Osteocyte (in vitro differentiated cells): ENCODE measurements at regions not wholly inside any gene's neighbourhood (a gene's known extent, or its start where the extent isn't known, plus 50 kb on each side); places are given as distances from the start of the nearest gene placed in this dataset.
"Not testable (repeated sequence)": the region's sequence is repeated elsewhere in the genome, so short reads cannot be mapped to it uniquely, and the experiment has no call there.

Source experiments
- DNase-seq: peaks from one replicate; pipeline ENCODE4 v3.0.0; 2021; ENCODE audit warnings: mixed read lengths; ENCODE audit not compliant: unreplicated experiment; ENCODE audit errors: extremely low spot score
- H3K27ac Mint-ChIP-seq: one replicate; pipeline ENCODE4 v1.8.0; 2021; ENCODE audit warnings: mild to moderate bottlenecking, mixed read lengths; ENCODE audit not compliant: unreplicated experiment
- H3K27me3 Mint-ChIP-seq: one replicate; pipeline ENCODE4 v1.8.0; 2021; ENCODE audit warnings: mixed read lengths; ENCODE audit not compliant: unreplicated experiment
- H3K36me3 Mint-ChIP-seq: one replicate; pipeline ENCODE4 v1.8.0; 2021; ENCODE audit warnings: mixed read lengths; ENCODE audit not compliant: unreplicated experiment
- H3K4me1 Mint-ChIP-seq: one replicate; pipeline ENCODE4 v1.8.0; 2021; ENCODE audit warnings: mixed read lengths; ENCODE audit not compliant: unreplicated experiment
- H3K4me3 Mint-ChIP-seq: one replicate; pipeline ENCODE4 v1.8.0; 2021; ENCODE audit warnings: mild to moderate bottlenecking, moderate library complexity, mixed read lengths; ENCODE audit not compliant: unreplicated experiment
- H3K9me3 Mint-ChIP-seq: one replicate; pipeline ENCODE4 v1.8.0; 2021; ENCODE audit warnings: mixed read lengths; ENCODE audit not compliant: unreplicated experiment
- TF ChIP-seq, protein P1 (sequence below): fragments of 200-600 bp; sonication (generic); IDR thresholded peaks from 2 replicates; pipeline ENCODE4 v1.5.0; 2021; ENCODE audit warnings: antibody characterized with exemption, mild to moderate bottlenecking, moderate library complexity

DNA sequence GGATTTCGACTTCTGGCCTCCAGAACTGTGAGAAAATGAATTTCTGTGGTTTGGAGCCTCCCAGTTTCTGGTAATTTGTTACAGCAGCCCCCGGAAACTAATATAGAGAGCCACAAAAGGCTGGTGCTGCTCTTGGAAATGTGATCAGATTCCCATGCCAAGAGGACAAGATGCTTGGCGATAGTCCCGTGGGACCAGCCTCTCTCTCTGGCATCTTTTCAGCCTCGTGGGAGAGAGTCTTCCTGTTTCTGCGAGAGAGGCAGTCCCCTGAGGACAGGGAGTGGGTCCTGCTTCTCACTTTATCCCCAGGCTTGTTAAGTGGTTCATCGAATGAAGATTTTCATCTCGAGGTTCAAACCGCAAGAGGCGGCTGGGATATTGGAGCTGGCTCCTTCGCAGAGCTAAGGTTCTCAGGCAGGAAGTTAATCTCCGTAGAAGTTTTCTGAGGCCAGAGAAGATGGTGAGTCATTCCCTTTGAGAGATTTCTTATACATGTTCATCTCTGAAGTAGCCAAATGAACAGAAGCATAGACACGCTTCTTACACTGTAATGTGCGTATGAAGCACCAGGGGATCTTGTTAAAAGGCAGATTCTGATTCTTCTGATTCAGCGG is 211.6 kb upstream of the SDK2 start:
- no peak for DNase-seq

DNA sequence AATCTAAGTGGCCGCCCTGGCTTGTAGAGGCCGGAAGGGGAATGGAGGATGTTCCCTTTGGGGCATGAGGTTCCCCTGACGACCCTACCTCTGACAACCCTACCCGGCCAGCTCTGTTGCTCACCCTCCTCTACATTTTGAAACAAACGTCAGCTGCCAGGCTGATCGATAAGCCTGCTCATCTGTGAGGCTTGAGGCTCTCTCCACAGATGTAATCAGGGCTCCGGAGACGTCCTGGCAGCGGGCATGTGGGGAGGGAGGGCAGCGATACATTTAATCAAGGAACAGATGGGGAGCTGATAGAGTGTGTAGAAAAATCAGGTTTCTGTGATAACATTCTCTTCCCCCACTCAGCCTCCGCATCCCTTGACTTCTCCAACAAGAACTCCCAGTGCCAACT is 212.3 kb upstream of the SDK2 start:
- Mint-ChIP-seq H3K4me3 (no peak overlapping the region), H3K27ac (no peak overlapping the region), H3K9me3 (peaks cover 14% of the 10 kb centered on the region), H3K4me1 (no peaks in the 10 kb centered on the region), H3K36me3 (no peaks in the 10 kb centered on the region), H3K27me3 (no peaks in the 10 kb centered on the region)
- TF ChIP-seq, protein P1, sequence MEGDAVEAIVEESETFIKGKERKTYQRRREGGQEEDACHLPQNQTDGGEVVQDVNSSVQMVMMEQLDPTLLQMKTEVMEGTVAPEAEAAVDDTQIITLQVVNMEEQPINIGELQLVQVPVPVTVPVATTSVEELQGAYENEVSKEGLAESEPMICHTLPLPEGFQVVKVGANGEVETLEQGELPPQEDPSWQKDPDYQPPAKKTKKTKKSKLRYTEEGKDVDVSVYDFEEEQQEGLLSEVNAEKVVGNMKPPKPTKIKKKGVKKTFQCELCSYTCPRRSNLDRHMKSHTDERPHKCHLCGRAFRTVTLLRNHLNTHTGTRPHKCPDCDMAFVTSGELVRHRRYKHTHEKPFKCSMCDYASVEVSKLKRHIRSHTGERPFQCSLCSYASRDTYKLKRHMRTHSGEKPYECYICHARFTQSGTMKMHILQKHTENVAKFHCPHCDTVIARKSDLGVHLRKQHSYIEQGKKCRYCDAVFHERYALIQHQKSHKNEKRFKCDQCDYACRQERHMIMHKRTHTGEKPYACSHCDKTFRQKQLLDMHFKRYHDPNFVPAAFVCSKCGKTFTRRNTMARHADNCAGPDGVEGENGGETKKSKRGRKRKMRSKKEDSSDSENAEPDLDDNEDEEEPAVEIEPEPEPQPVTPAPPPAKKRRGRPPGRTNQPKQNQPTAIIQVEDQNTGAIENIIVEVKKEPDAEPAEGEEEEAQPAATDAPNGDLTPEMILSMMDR, result no peak
- no peak for DNase-seq

More for the DNA sequence above, 211.6 kb upstream of the SDK2 start:
- no peaks in the 10 kb centered on the region for H3K36me3 Mint-ChIP-seq
- H3K4me1 Mint-ChIP-seq, result no peaks in the 10 kb centered on the region
- H3K27ac Mint-ChIP-seq, result no peak overlapping the region
- peaks cover 14% of the 10 kb centered on the region for H3K9me3 Mint-ChIP-seq
- TF ChIP-seq, protein P1, result no peak
- H3K4me3 Mint-ChIP-seq, result no peak overlapping the region
- no peaks in the 10 kb centered on the region for H3K27me3 Mint-ChIP-seq

DNA sequence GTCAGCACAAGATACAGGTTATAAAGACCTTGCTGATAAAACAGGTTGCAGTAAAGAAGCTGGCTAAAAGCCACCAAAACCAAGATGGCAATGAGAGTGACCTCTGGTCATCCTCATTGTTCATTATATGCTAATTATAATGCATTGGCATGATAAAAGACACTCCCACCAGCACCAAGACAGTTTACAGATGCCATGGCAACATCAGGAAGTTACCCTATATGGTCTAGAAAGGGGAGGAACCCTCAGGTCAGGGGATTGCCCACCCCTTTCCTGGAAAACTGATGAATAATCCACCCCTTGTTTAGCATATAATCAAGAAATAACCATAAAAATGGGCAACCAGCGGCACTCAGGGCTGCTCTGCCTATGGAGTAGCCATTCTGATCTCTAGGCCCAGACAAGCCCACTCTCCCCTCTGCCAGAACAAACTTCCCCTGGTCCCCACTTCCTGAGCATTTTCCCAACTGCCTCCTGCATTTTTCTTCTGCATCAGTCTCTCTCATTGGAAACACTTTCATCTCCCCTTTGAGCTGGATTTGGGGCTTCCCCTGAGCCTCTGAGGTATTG is 215.3 kb upstream of the SDK2 start:
- H3K36me3 Mint-ChIP-seq, H3K4me1 Mint-ChIP-seq, H3K27ac Mint-ChIP-seq, H3K27me3 Mint-ChIP-seq, H3K4me3 Mint-ChIP-seq, H3K9me3 Mint-ChIP-seq, DNase-seq: not testable (repeated sequence)

DNA sequence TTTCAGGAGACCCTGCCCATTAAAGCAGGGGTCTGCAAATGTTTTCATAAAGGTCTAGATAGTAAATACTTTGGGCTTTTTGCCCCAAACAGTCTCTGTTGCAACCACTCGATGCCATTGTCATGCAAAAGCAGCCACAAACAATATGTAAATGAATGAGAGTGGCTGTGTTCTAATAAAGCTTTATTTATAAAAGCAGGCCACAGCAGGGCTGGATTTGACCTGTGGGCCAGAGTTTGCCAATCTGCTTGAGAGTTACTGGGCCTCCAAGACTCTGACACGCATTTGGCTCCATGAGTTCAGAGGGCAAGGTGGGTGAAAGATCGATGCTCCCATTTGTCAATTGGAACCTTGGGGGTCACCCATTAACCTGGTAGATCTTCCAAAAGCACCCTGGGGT is 217.3 kb upstream of the SDK2 start:
- Mint-ChIP-seq H3K27ac (no peak overlapping the region), H3K27me3 (no peaks in the 10 kb centered on the region), H3K4me1 (no peaks in the 10 kb centered on the region), H3K9me3 (no peaks in the 10 kb centered on the region), H3K4me3 (no peak overlapping the region), H3K36me3 (no peaks in the 10 kb centered on the region)
- TF ChIP-seq, protein P1, result no peak
- DNase-seq, result no peak

DNA sequence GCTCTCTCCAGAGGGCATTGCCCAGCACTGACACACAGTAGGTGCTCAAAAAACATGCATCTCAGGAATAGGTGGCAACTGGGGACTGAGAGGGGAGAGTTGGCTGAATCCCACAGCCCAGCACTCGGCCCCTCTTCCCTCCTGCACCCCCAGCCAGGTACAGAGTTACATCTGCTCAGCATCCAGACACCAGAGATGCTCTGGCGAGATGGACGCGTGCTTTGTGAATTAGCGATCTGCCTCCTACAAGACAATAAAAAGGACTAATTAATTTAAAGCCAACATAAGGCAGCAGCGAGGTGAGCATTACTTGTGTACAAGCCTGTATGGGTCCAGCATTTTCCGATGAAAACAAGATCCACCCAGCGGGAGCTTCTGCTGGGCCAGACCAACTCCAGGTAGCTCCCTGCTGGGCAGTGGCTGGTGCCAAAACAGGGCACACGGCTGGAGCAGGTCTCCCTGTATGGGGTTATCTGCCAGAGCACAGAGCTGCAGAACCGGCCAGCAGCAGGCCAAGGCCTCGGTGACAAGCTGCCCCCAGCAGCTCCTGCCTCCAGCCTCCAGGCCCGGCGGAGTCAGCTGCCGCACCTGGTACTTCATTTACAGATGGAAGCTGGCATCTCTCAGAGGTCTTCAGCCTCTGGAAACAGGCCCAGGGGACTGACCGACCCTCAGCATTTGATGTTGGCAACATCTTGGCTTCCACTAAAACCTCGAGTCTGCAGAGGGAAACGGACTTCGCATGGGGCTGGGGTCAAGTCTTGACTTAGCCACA is 219.7 kb upstream of the SDK2 start:
- Mint-ChIP-seq H3K4me3 (no peak overlapping the region), H3K9me3 (no peaks in the 10 kb centered on the region)

More for the DNA sequence above, 219.7 kb upstream of the SDK2 start:
- no peak for DNase-seq
- Mint-ChIP-seq H3K27me3 (no peaks in the 10 kb centered on the region), H3K36me3 (no peaks in the 10 kb centered on the region), H3K27ac (no peak overlapping the region), H3K4me1 (no peaks in the 10 kb centered on the region)
- TF ChIP-seq, protein P1, result no peak
